Suprapubic skin (tissue), 4 donors: ENCODE measurements at regions not wholly inside any gene's neighbourhood (a gene's known extent, or its start where the extent isn't known, plus 50 kb on each side); places are given as distances from the start of the nearest gene placed in this dataset.

ENCODE experiments used
- DNase-seq, 2 donors: peaks; one replicate each; pipeline ENCODE4 v3.0.0-alpha.2; 2019; ENCODE audit warnings: low spot score in 2 of 2
- H3K27ac ChIP-seq: fragments of 200-600 bp; sonication (generic); one replicate; pipeline ENCODE4 v1.5.1; 2019
- H3K27me3 ChIP-seq: fragments of 200-600 bp; sonication (generic); one replicate; pipeline ENCODE4 v1.5.1; 2019
- H3K36me3 ChIP-seq: fragments of 200-600 bp; sonication (generic); one replicate; pipeline ENCODE4 v1.5.1; 2019
- H3K4me1 ChIP-seq: fragments of 200-600 bp; sonication (generic); one replicate; pipeline ENCODE4 v1.5.1; 2019
- H3K4me3 ChIP-seq: fragments of 200-600 bp; sonication (generic); one replicate; pipeline ENCODE4 v1.5.1; 2019; ENCODE audit warnings: mild to moderate bottlenecking
- H3K9me3 ChIP-seq: fragments of 200-600 bp; sonication (generic); one replicate; pipeline ENCODE4 v1.5.1; 2019
- EP300 ChIP-seq: sonication (generic); formaldehyde crosslinking; IDR thresholded peaks from one replicate; pipeline ENCODE4 v1.6.1; 2017; ENCODE audit warnings: antibody characterized with exemption
- POLR2A ChIP-seq, 2 donors: fragments of 450-650 bp; IDR thresholded peaks; one replicate each; pipeline ENCODE4 v1.6.1; 2017; ENCODE audit warnings: antibody characterized with exemption in 2 of 2, mild to moderate bottlenecking in 2 of 2, moderate library complexity in 2 of 2
- POLR2AphosphoS5 ChIP-seq, 3 donors: sonication (generic); formaldehyde crosslinking; IDR thresholded peaks; one replicate each; pipeline ENCODE4 v1.6.1; 2017; ENCODE audit warnings: antibody characterized with exemption in 3 of 3
- WGBS: methylation state at CpG from one replicate; pipeline ENCODE4 v1.1.5; 2018; 5-methylcytosine and 5-hydroxymethylcytosine counted together
- TF ChIP-seq, protein P1 (sequence below), 2 donors: fragments of 200-600 bp in 1 of 2; fragments of 450-650 bp in 1 of 2; sonication (generic) in 1 of 2; IDR thresholded peaks; one replicate each; pipeline ENCODE4 v1.5.1; 2016 to 2019; ENCODE audit warnings: antibody characterized with exemption in 2 of 2, mild to moderate bottlenecking in 1 of 2, moderate library complexity in 1 of 2

DNA sequence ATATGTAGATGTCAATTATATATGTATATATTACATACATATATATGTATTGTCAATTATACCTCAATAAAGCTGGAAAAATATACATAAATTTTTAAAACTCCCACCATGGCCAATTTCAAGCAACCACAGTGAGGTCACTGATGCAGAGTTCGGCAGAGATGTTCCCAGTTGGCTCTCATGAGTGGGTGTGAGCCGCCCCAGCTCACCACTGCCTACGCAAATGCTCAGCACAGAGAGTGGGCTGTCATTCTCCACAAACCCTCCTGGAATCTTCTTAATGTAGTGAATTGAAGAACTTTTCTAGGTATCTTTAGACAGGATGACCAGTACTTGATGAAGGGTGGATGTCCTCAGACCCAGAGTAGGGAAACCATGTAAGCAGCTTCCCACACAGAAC, 96.6 kb upstream of the TMEM45B start:
- H3K36me3 ChIP-seq, result no peaks in the 10 kb centered on the region
- H3K27me3 ChIP-seq, result no peaks in the 10 kb centered on the region
- no peak overlapping the region for H3K4me3 ChIP-seq
- no peaks in the 10 kb centered on the region for H3K4me1 ChIP-seq
- TF ChIP-seq EP300 (no peak), POLR2A (IDR thresholded peaks at IDR 0.05) (no peak), POLR2AphosphoS5 (IDR thresholded peaks at IDR 0.05) (no peak)
- TF ChIP-seq, protein P1, sequence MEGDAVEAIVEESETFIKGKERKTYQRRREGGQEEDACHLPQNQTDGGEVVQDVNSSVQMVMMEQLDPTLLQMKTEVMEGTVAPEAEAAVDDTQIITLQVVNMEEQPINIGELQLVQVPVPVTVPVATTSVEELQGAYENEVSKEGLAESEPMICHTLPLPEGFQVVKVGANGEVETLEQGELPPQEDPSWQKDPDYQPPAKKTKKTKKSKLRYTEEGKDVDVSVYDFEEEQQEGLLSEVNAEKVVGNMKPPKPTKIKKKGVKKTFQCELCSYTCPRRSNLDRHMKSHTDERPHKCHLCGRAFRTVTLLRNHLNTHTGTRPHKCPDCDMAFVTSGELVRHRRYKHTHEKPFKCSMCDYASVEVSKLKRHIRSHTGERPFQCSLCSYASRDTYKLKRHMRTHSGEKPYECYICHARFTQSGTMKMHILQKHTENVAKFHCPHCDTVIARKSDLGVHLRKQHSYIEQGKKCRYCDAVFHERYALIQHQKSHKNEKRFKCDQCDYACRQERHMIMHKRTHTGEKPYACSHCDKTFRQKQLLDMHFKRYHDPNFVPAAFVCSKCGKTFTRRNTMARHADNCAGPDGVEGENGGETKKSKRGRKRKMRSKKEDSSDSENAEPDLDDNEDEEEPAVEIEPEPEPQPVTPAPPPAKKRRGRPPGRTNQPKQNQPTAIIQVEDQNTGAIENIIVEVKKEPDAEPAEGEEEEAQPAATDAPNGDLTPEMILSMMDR (IDR thresholded peaks at IDR 0.05), result no peak
- H3K9me3 ChIP-seq, result no peaks in the 10 kb centered on the region
- H3K27ac ChIP-seq, result no peak overlapping the region
- WGBS, result 94% methylated on average over 3 of the region's 3 CpGs
- peak in 1 of 2 donors; percentile 8 for DNase-seq

DNA sequence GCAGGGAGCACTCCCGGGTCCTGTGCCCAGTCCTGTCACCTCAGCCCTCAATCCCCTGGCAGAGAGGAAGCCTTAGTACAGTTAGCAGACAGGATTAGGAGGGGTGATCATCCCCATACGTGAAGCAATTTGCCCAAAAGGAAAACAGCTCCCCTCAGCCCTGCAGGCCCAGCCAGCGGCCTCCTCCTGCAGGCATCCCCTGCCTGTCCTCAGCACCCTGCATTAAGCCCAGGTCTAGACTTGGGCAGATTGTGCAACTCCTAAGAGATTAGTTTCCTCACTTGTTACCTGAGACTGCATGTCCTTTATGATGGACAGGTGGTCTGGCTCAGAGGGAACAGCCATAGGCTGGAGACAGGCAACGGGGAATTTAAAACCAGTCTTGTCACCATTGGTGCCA, 95.5 kb upstream of the TMEM45B start:
- Histone ChIP-seq H3K4me3 (no peak overlapping the region), H3K27ac (no peak overlapping the region), H3K36me3 (no peaks in the 10 kb centered on the region), H3K4me1 (no peaks in the 10 kb centered on the region), H3K27me3 (no peaks in the 10 kb centered on the region), H3K9me3 (no peaks in the 10 kb centered on the region)
- no peak for TF ChIP-seq POLR2AphosphoS5 (IDR thresholded peaks at IDR 0.05)
- TF ChIP-seq, protein P1 (IDR thresholded peaks at IDR 0.05), result no peak
- no peak for TF ChIP-seq EP300
- no peak for TF ChIP-seq POLR2A (IDR thresholded peaks at IDR 0.05)
- 74% methylated on average over 3 of the region's 4 CpGs for WGBS
- peak in 1 of 2 donors; percentile 20 for DNase-seq

- 85% methylated on average over 11 of the region's 11 CpGs for WGBS
- DNase-seq, result no peak
Measured at GRCh38 chr11:129720994-129721393, 94.7 kb upstream of the TMEM45B start.

GRCh38 chr11:129721685-129722084, 94.0 kb upstream of the TMEM45B start:
- DNase-seq, result peak in 1 of 2 donors; percentile 26

More at GRCh38 chr11:129720994-129721393, 94.7 kb upstream of the TMEM45B start:
- no peaks in the 10 kb centered on the region for H3K27me3 ChIP-seq
- H3K36me3 ChIP-seq, result no peaks in the 10 kb centered on the region
- H3K9me3 ChIP-seq, result no peaks in the 10 kb centered on the region
- H3K4me1 ChIP-seq, result no peaks in the 10 kb centered on the region
- no peak overlapping the region for H3K27ac ChIP-seq
- TF ChIP-seq POLR2A (IDR thresholded peaks at IDR 0.05) (no peak), POLR2AphosphoS5 (IDR thresholded peaks at IDR 0.05) (no peak), EP300 (no peak)
- TF ChIP-seq, protein P1 (IDR thresholded peaks at IDR 0.05), result no peak
- no peak overlapping the region for H3K4me3 ChIP-seq

DNA sequence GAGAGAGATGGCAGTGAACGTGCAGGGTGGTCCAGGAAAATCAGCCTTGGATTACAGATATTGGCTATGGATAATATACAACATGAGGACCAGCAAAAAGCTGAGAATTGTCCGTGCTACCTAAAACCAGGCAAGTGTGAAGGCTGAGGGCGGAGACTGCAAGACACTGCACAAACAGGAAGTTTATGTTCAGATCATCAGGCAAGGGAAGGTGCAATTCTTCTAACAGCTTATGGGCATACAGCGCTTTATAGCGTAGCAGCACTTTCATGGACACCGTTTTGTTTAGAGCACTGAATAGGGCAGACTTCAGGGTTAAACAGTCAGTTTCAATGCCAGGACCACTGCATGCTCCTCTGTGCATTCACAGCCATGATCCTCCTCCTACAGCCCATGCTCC, 93.1 kb upstream of the TMEM45B start:
- 86% methylated on average over 6 of the region's 6 CpGs for WGBS
- no peaks in the 10 kb centered on the region for H3K9me3 ChIP-seq
- no peaks in the 10 kb centered on the region for H3K4me1 ChIP-seq
- no peak for TF ChIP-seq EP300
- TF ChIP-seq, protein P1 (IDR thresholded peaks at IDR 0.05), result no peak
- no peak for TF ChIP-seq POLR2A (IDR thresholded peaks at IDR 0.05)
- no peak for TF ChIP-seq POLR2AphosphoS5 (IDR thresholded peaks at IDR 0.05)
- no peaks in the 10 kb centered on the region for H3K27me3 ChIP-seq
- no peaks in the 10 kb centered on the region for H3K36me3 ChIP-seq
- H3K27ac ChIP-seq, result no peak overlapping the region
- DNase-seq, result peak in 1 of 2 donors; percentile 4
- no peak overlapping the region for H3K4me3 ChIP-seq

More at GRCh38 chr11:129721685-129722084, 94.0 kb upstream of the TMEM45B start:
- 90% methylated on average over 13 of the region's 13 CpGs for WGBS
- Histone ChIP-seq H3K27me3 (no peaks in the 10 kb centered on the region), H3K9me3 (no peaks in the 10 kb centered on the region), H3K27ac (no peak overlapping the region), H3K4me1 (no peaks in the 10 kb centered on the region), H3K36me3 (no peaks in the 10 kb centered on the region), H3K4me3 (no peak overlapping the region)
- TF ChIP-seq POLR2A (IDR thresholded peaks at IDR 0.05) (no peak), POLR2AphosphoS5 (IDR thresholded peaks at IDR 0.05) (no peak), EP300 (no peak)
- TF ChIP-seq, protein P1 (IDR thresholded peaks at IDR 0.05), result no peak
